ENCODE measurements at regions not wholly inside any gene's neighbourhood (a gene's known extent, or its start where the extent isn't known, plus 50 kb on each side); places are given as distances from the start of the nearest gene placed in this dataset.
"Not testable (repeated sequence)": the region's sequence is repeated elsewhere in the genome, so short reads cannot be mapped to it uniquely, and the experiment has no call there.

GRCh38 chr17:54347495-54347894 is 524.8 kb downstream of the KIF2B start:
- Mint-ChIP-seq H3K27me3 (ENCODE audit: insufficient read depth, low read depth) (peaks cover 5% of the 10 kb centered on the region), H3K4me1 (no peaks in the 10 kb centered on the region), H3K9me3 (peaks cover 2% of the 10 kb centered on the region), H3K36me3 (no peaks in the 10 kb centered on the region), H3K27ac (no peak overlapping the region), H3K4me3 (no peak overlapping the region)
- TF ChIP-seq EZH2phosphoT487 (IDR thresholded peaks at IDR 0.05) (no peak), EZH2 (IDR thresholded peaks at IDR 0.05) (no peak), CTCF (IDR thresholded peaks at IDR 0.05) (no peak)
- Histone ChIP-seq H3K4me3 (no peak overlapping the region), H3K79me2 (ENCODE audit: low read depth) (no peaks in the 10 kb centered on the region), H3K27me3 (no peaks in the 10 kb centered on the region), H3K9me3 (ENCODE audit: low read depth) (no peaks in the 10 kb centered on the region), H4K20me1 (ENCODE audit: low read depth) (no peaks in the 10 kb centered on the region), H3K9ac (no peak overlapping the region), H3K27ac (no peak overlapping the region), H3K4me1 (no peaks in the 10 kb centered on the region), H3K4me2 (no peak overlapping the region), H2AFZ (replicated peaks) (no peak overlapping the region), H3F3A (ENCODE audit: low read depth) (no peaks in the 10 kb centered on the region), H3K36me3 (no peaks in the 10 kb centered on the region)
- DNase-seq (ENCODE audit: low spot score), result no peak

DNA sequence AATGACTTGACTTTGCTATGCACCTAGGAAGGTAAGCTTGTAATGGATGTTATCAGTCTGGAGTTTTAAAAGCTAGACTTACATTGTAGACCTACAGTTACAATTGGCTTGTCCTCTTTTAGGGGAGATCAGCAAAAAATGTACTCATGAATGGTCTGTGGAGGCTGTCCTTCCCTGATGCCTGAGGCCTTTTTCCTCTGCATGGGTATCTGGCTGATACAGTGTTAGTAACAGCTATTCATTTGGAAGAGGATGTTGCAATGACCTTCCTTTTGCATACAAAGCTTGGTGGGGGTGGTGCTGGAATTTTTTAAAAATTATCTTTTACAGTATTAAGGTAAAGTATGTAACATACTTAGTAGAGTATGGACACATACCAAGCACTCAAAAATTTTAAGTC is 525.5 kb downstream of the KIF2B start:
- Histone ChIP-seq H3K9ac (no peak overlapping the region), H3K9me3 (ENCODE audit: low read depth) (no peaks in the 10 kb centered on the region), H4K20me1 (ENCODE audit: low read depth) (no peaks in the 10 kb centered on the region), H3K4me3 (no peak overlapping the region), H3K27ac (no peak overlapping the region), H3F3A (ENCODE audit: low read depth) (no peaks in the 10 kb centered on the region), H3K79me2 (ENCODE audit: low read depth) (no peaks in the 10 kb centered on the region), H3K27me3 (no peaks in the 10 kb centered on the region), H3K4me1 (no peaks in the 10 kb centered on the region), H3K4me2 (no peak overlapping the region), H3K36me3 (no peaks in the 10 kb centered on the region), H2AFZ (replicated peaks) (no peak overlapping the region)
- Mint-ChIP-seq H3K9me3 (peaks cover 2% of the 10 kb centered on the region), H3K27me3 (ENCODE audit: insufficient read depth, low read depth) (peaks cover 5% of the 10 kb centered on the region), H3K4me3 (no peak overlapping the region), H3K4me1 (no peaks in the 10 kb centered on the region), H3K27ac (no peak overlapping the region), H3K36me3 (no peaks in the 10 kb centered on the region)
- TF ChIP-seq EZH2phosphoT487 (IDR thresholded peaks at IDR 0.05) (no peak), EZH2 (IDR thresholded peaks at IDR 0.05) (no peak), CTCF (IDR thresholded peaks at IDR 0.05) (no peak)
- DNase-seq (ENCODE audit: low spot score), result no peak

DNA sequence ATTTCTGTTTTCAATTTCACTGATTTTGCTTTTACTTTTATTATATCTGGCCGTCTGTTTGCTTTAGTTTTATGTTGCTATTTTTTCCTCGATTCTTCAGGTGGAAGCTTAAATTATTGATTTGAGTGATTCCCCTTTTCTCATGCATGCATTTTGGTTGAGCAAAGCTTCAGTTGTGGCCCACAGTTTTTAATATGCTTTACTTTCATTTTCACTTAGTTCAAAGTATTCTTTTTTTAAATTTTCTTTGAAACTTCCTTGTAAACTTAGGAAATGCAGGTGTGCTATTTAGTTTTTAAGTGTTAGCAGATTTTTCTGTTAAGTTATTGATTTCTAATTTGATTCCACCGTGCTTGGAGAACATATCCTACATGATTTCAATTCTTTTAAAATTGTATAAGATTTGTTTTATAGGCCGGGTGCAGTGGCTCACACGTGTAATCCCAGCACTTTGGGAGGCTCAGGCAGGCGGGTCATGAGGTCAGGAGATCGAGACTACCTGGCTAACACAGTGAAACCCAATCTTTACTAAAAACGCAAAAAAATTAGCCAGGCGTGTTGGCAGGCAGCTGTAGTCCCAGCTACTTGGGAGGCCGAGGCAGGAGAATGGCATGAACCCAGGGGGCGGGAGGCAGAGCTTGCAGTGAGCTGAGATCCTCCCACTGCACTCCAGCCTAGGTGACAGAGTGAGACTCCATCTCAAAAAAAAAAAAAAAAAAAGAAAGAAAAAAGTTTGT is 531.2 kb downstream of the KIF2B start:
- no peaks in the 10 kb centered on the region for H3F3A ChIP-seq (ENCODE audit: low read depth)
- no peak overlapping the region for H3K27ac ChIP-seq
- Mint-ChIP-seq H3K9me3 (peaks cover 4% of the 10 kb centered on the region), H3K4me3 (no peak overlapping the region), H3K27ac (no peak overlapping the region), H3K4me1 (no peaks in the 10 kb centered on the region), H3K36me3 (peaks cover 2% of the 10 kb centered on the region), H3K27me3 (ENCODE audit: insufficient read depth, low read depth) (peaks cover 6% of the 10 kb centered on the region)
- no peaks in the 10 kb centered on the region for H3K36me3 ChIP-seq
- H4K20me1 ChIP-seq (ENCODE audit: low read depth), result no peaks in the 10 kb centered on the region
- no peak overlapping the region for H3K4me3 ChIP-seq
- no peak overlapping the region for H3K4me2 ChIP-seq
- no peaks in the 10 kb centered on the region for H3K4me1 ChIP-seq
- H3K79me2 ChIP-seq (ENCODE audit: low read depth), result no peaks in the 10 kb centered on the region
- no peaks in the 10 kb centered on the region for H3K9me3 ChIP-seq (ENCODE audit: low read depth)
- DNase-seq (ENCODE audit: low spot score), result no peak
- no peak overlapping the region for H2AFZ ChIP-seq (replicated peaks)
- H3K27me3 ChIP-seq, result no peaks in the 10 kb centered on the region
- TF ChIP-seq CTCF (IDR thresholded peaks at IDR 0.05) (no peak), EZH2 (IDR thresholded peaks at IDR 0.05) (no peak), EZH2phosphoT487 (IDR thresholded peaks at IDR 0.05) (no peak)
- H3K9ac ChIP-seq, result no peak overlapping the region

DNA sequence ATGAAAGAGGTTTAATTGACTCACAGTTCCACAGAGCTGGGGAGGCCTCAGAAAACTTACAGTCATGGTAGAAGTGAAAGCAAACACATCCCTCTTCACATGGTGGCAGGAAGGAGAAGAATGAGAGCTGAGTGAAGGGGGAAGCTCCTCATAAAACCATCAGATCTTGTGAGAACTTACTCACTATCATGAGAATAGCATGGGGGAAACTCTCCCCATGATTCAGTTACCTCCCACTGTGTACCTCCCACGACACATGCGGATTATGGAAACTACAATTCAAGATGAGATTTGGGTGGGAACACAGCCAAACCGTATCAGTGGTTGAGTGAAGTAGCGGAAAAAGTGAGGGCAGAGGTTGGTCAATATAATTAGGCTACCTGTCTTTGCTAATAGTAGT is 538.3 kb downstream of the KIF2B start:
- H2AFZ ChIP-seq (replicated peaks), result peak overlapping the region; percentile 31
- not testable (repeated sequence) for H3K79me2 ChIP-seq (ENCODE audit: low read depth); H4K20me1 ChIP-seq (ENCODE audit: low read depth); H3K9ac ChIP-seq; H3K27me3 ChIP-seq; H3K4me3 ChIP-seq; H3K9me3 ChIP-seq (ENCODE audit: low read depth); H3K4me3 Mint-ChIP-seq; H3K36me3 Mint-ChIP-seq; H3K4me2 ChIP-seq; H3K27ac ChIP-seq; H3K9me3 Mint-ChIP-seq; H3K36me3 ChIP-seq; DNase-seq (ENCODE audit: low spot score); H3K27ac Mint-ChIP-seq; H3F3A ChIP-seq (ENCODE audit: low read depth); H3K4me1 ChIP-seq; H3K27me3 Mint-ChIP-seq (ENCODE audit: insufficient read depth, low read depth)
- peaks cover 17% of the 10 kb centered on the region for H3K4me1 Mint-ChIP-seq

All from neural progenitor cell (in vitro differentiated cells).